ENCODE measurements at regions not wholly inside any gene's neighbourhood (a gene's known extent, or its start where the extent isn't known, plus 50 kb on each side); places are given as distances from the start of the nearest gene placed in this dataset.

GRCh38 chr5:122719991-122720746, 54.7 kb upstream of the SNX2 start:
- no peak for TF ChIP-seq CTCF (IDR thresholded peaks at IDR 0.05; ENCODE audit: control extremely low read depth, extremely low read depth, low read depth, missing control alignments)
- CTCF ChIA-PET: interaction anchor here (0.8 to 2.2 kb wide), 3 partner anchors 15 to 35 kb away, joined by 3 to 7 read pairs (median 5); no protein-coding TSS in a partner anchor
- DNase-seq (ENCODE audit: extremely low spot score): no peak
- POLR2A ChIA-PET: no interaction called here

GRCh38 chr5:122721127-122721526, 53.8 kb upstream of the SNX2 start:
- POLR2A ChIA-PET: no interaction called here
- TF ChIP-seq CTCF (IDR thresholded peaks at IDR 0.05; ENCODE audit: control extremely low read depth, extremely low read depth, low read depth, missing control alignments): no peak
- DNase-seq (ENCODE audit: extremely low spot score): no peak
- CTCF ChIA-PET: interaction anchor here (2.2 kb wide), 1 partner anchor 16 kb away, joined by 7 read pairs; no protein-coding TSS in a partner anchor

- ChIA-PET CTCF (no interaction called here), POLR2A (no interaction called here)
- TF ChIP-seq CTCF (IDR thresholded peaks at IDR 0.05; ENCODE audit: control extremely low read depth, extremely low read depth, low read depth, missing control alignments): no peak
- no peak for DNase-seq (ENCODE audit: extremely low spot score)
Measured at GRCh38 chr5:122722341-122722740, 52.5 kb upstream of the SNX2 start.

- CTCF ChIA-PET: interaction anchor here (1.3 kb wide), 1 partner anchor 19 kb away, joined by 4 read pairs; no protein-coding TSS in a partner anchor
- TF ChIP-seq CTCF (IDR thresholded peaks at IDR 0.05; ENCODE audit: control extremely low read depth, extremely low read depth, low read depth, missing control alignments): no peak
- POLR2A ChIA-PET: no interaction called here
- DNase-seq (ENCODE audit: extremely low spot score): peak; percentile 56
Measured at GRCh38 chr5:122723606-122724352, 51.1 kb upstream of the SNX2 start.

All from GM10248 (cell line).